HEK293 (cell line): ENCODE measurements at regions not wholly inside any gene's neighbourhood (a gene's known extent, or its start where the extent isn't known, plus 50 kb on each side); places are given as distances from the start of the nearest gene placed in this dataset.

Experiments used
- ATF2 ChIP-seq: fragments of 450-650 bp; formaldehyde crosslinking; IDR thresholded peaks from 2 replicates; pipeline ENCODE4 v1.5.1; 2016; ENCODE audit warnings: missing biosample characterization, missing genetic modification characterization, low read depth
- FEZF1 ChIP-seq: fragments of 450-650 bp; formaldehyde crosslinking; IDR thresholded peaks from 2 replicates; pipeline ENCODE4 v1.5.1; 2016; ENCODE audit warnings: missing biosample characterization, missing genetic modification characterization
- GLIS1 ChIP-seq: fragments of 450-650 bp; formaldehyde crosslinking; IDR thresholded peaks from 2 replicates; pipeline ENCODE4 v1.5.1; 2016; ENCODE audit warnings: missing biosample characterization, missing genetic modification characterization
- PRDM1 ChIP-seq: fragments of 450-650 bp; formaldehyde crosslinking; IDR thresholded peaks from 2 replicates; pipeline ENCODE4; 2016; ENCODE audit warnings: missing biosample characterization, missing genetic modification characterization
- TCF7L2 ChIP-seq: IDR thresholded peaks from 2 replicates; pipeline ENCODE4 v1.6.1; 2011; ENCODE audit warnings: low read depth, mild to moderate bottlenecking, inconsistent platforms, low read length, moderate library complexity, borderline replicate concordance
- ZBTB7A ChIP-seq: fragments of 450-650 bp; formaldehyde crosslinking; IDR thresholded peaks from 2 replicates; pipeline ENCODE4 v1.5.1; 2016; ENCODE audit warnings: low read depth, missing biosample characterization, missing genetic modification characterization
- ZIC2 ChIP-seq: fragments of 450-650 bp; formaldehyde crosslinking; IDR thresholded peaks from 2 replicates; pipeline ENCODE4 v1.5.1; 2016; ENCODE audit warnings: missing biosample characterization, missing genetic modification characterization
- ZNF768 ChIP-seq: fragments of 450-650 bp; formaldehyde crosslinking; IDR thresholded peaks from 2 replicates; pipeline ENCODE4 v1.5.1; 2018; ENCODE audit warnings: missing biosample characterization, mild to moderate bottlenecking, missing genetic modification characterization
- TF ChIP-seq, protein P1 (sequence below): fragments of 450-650 bp; formaldehyde crosslinking; IDR thresholded peaks from 2 replicates; pipeline ENCODE4 v1.5.1; 2016; ENCODE audit warnings: missing biosample characterization, missing genetic modification characterization
- TF ChIP-seq, protein P2 (sequence below): fragments of 450-650 bp; formaldehyde crosslinking; IDR thresholded peaks from 2 replicates; pipeline ENCODE4 v1.5.1; 2016; ENCODE audit warnings: missing biosample characterization, missing genetic modification characterization

- TF ChIP-seq GLIS1 (tag by site-specific recombination) (no peak), TCF7L2 (no peak), ZNF768 (tag by site-specific recombination) (no peak), PRDM1 (tag by site-specific recombination) (no peak), FEZF1 (tag by site-specific recombination) (no peak), ZIC2 (tag by site-specific recombination) (no peak), ZBTB7A (tag by site-specific recombination) (no peak), ATF2 (tag by site-specific recombination) (no peak)
- TF ChIP-seq, protein P1, sequence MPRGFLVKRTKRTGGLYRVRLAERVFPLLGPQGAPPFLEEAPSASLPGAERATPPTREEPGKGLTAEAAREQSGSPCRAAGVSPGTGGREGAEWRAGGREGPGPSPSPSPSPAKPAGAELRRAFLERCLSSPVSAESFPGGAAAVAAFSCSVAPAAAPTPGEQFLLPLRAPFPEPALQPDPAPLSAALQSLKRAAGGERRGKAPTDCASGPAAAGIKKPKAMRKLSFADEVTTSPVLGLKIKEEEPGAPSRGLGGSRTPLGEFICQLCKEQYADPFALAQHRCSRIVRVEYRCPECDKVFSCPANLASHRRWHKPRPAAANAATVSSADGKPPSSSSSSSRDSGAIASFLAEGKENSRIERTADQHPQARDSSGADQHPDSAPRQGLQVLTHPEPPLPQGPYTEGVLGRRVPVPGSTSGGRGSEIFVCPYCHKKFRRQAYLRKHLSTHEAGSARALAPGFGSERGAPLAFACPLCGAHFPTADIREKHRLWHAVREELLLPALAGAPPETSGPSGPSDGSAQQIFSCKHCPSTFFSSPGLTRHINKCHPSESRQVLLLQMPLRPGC, result no peak
- TF ChIP-seq, protein P2, sequence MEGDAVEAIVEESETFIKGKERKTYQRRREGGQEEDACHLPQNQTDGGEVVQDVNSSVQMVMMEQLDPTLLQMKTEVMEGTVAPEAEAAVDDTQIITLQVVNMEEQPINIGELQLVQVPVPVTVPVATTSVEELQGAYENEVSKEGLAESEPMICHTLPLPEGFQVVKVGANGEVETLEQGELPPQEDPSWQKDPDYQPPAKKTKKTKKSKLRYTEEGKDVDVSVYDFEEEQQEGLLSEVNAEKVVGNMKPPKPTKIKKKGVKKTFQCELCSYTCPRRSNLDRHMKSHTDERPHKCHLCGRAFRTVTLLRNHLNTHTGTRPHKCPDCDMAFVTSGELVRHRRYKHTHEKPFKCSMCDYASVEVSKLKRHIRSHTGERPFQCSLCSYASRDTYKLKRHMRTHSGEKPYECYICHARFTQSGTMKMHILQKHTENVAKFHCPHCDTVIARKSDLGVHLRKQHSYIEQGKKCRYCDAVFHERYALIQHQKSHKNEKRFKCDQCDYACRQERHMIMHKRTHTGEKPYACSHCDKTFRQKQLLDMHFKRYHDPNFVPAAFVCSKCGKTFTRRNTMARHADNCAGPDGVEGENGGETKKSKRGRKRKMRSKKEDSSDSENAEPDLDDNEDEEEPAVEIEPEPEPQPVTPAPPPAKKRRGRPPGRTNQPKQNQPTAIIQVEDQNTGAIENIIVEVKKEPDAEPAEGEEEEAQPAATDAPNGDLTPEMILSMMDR (tag by site-specific recombination), result no peak
These were observed 105.4 kb downstream of the TTC8 start for GRCh38 chr14:88929656-88930436.
